Parathyroid adenoma (tissue), 2 donors: ENCODE measurements at regions not wholly inside any gene's neighbourhood (a gene's known extent, or its start where the extent isn't known, plus 50 kb on each side); places are given as distances from the start of the nearest gene placed in this dataset.

Source experiments
- H2AFZ ChIP-seq: fragments of 300-600 bp; sonication (generic); one replicate; pipeline ENCODE4 v1.7.0; 2017; ENCODE audit warnings: antibody characterized with exemption, mild to moderate bottlenecking
- H3K27ac ChIP-seq: fragments of 300-600 bp; sonication (generic); one replicate; pipeline ENCODE4 v1.7.0; 2017
- H3K27me3 ChIP-seq: fragments of 300-600 bp; sonication (generic); one replicate; pipeline ENCODE4 v1.7.0; 2017; ENCODE audit warnings: low read length; ENCODE audit not compliant: control insufficient read depth, insufficient read depth
- H3K36me3 ChIP-seq: fragments of 300-600 bp; sonication (generic); one replicate; pipeline ENCODE4 v1.7.0; 2017; ENCODE audit warnings: low read length; ENCODE audit not compliant: control insufficient read depth, insufficient read depth
- H3K4me1 ChIP-seq: fragments of 300-600 bp; sonication (generic); one replicate; pipeline ENCODE4 v1.7.0; 2017; ENCODE audit warnings: control low read depth
- H3K4me2 ChIP-seq: fragments of 300-600 bp; sonication (generic); one replicate; pipeline ENCODE4 v1.7.0; 2017; ENCODE audit warnings: low read length
- H3K4me3 ChIP-seq: fragments of 300-600 bp; sonication (generic); one replicate; pipeline ENCODE4 v1.7.0; 2017; ENCODE audit warnings: low read depth, low read length
- H3K79me2 ChIP-seq: fragments of 300-600 bp; sonication (generic); one replicate; pipeline ENCODE4 v1.7.0; 2017; ENCODE audit warnings: control low read depth
- H3K9ac ChIP-seq: fragments of 300-600 bp; sonication (generic); one replicate; pipeline ENCODE4 v1.7.0; 2017; ENCODE audit warnings: mild to moderate bottlenecking
- H3K9me3 ChIP-seq: fragments of 300-600 bp; sonication (generic); one replicate; pipeline ENCODE4 v1.7.0; 2017; ENCODE audit warnings: low read length; ENCODE audit not compliant: control insufficient read depth
- TF ChIP-seq, protein P1 (sequence below): fragments of 300-600 bp; sonication (generic); IDR thresholded peaks from one replicate; pipeline ENCODE4 v1.7.0; 2017; ENCODE audit warnings: antibody characterized with exemption, mild to moderate bottlenecking
- donor health status: primary hyperparathyroidism.

DNA sequence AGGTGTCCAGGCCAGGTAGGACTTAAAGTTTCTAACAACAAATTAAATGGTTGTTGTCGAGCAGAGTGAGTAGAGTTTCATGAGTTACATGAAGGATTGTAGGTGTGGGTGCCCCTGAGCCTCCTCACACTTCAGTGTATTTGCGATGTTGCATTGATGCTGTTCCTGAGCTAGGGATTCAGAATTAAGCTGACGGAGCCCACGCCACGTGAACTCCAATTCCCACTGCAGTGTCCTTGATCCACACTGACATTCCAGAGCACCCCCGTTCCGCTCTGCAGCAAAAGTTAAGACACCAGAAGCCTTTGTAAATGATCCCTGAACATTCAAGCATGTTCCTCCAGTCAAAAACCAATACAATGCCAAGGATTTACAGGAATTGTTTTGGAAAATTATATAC lies 78.8 kb upstream of the SEC61G start:
- no peak overlapping the region for H3K27ac ChIP-seq

DNA sequence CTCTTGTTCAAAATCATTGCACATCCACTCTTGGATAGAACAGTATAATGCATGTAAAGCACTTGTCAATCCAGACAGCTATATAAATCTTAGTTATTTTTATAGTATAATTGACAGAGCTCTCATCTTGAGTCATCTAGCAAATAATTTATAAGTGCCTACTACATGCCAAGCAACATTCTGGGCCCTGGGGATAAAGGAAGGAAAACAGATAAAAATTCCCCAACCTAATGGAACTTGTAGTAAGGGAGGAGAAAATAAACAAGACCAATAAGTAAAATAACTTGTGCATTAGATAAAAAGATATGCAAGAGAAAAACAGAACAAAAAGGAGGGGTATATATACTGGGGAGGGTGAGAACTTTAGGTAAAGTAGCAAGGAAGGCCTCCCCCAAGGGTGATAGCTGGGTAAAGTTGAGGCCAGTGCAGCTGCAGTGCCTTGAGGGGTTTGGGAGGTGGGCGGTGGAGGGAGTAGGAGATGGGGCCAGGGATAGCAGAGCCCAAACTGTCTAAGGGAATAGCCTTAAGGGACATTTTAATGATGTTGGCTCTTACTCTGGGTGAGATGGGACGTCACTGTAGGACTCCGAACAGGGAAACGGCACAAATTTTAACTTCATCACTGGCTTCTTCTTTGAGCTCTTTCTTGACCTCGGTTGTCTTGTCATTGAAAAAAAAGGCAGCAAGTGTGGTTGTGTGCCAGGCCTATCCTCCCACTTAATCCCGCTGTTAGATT lies 79.3 kb upstream of the SEC61G start:
- H2AFZ ChIP-seq: no peak overlapping the region
- no peak overlapping the region for H3K27ac ChIP-seq
- H3K9ac ChIP-seq: no peak overlapping the region
- no peak overlapping the region for H3K4me3 ChIP-seq
- no peaks in the 10 kb centered on the region for H3K79me2 ChIP-seq
- no peaks in the 10 kb centered on the region for H3K9me3 ChIP-seq
- no peaks in the 10 kb centered on the region for H3K4me1 ChIP-seq
- no peaks in the 10 kb centered on the region for H3K36me3 ChIP-seq
- H3K4me2 ChIP-seq: no peak overlapping the region
- no peaks in the 10 kb centered on the region for H3K27me3 ChIP-seq
- TF ChIP-seq, protein P1, sequence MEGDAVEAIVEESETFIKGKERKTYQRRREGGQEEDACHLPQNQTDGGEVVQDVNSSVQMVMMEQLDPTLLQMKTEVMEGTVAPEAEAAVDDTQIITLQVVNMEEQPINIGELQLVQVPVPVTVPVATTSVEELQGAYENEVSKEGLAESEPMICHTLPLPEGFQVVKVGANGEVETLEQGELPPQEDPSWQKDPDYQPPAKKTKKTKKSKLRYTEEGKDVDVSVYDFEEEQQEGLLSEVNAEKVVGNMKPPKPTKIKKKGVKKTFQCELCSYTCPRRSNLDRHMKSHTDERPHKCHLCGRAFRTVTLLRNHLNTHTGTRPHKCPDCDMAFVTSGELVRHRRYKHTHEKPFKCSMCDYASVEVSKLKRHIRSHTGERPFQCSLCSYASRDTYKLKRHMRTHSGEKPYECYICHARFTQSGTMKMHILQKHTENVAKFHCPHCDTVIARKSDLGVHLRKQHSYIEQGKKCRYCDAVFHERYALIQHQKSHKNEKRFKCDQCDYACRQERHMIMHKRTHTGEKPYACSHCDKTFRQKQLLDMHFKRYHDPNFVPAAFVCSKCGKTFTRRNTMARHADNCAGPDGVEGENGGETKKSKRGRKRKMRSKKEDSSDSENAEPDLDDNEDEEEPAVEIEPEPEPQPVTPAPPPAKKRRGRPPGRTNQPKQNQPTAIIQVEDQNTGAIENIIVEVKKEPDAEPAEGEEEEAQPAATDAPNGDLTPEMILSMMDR: no peak

More for the DNA sequence above, 78.8 kb upstream of the SEC61G start:
- Histone ChIP-seq H3K27me3 (no peaks in the 10 kb centered on the region), H3K79me2 (no peaks in the 10 kb centered on the region), H2AFZ (no peak overlapping the region), H3K4me1 (no peaks in the 10 kb centered on the region), H3K4me2 (no peak overlapping the region), H3K4me3 (no peak overlapping the region), H3K36me3 (no peaks in the 10 kb centered on the region), H3K9ac (no peak overlapping the region), H3K9me3 (no peaks in the 10 kb centered on the region)
- TF ChIP-seq, protein P1: no peak

DNA sequence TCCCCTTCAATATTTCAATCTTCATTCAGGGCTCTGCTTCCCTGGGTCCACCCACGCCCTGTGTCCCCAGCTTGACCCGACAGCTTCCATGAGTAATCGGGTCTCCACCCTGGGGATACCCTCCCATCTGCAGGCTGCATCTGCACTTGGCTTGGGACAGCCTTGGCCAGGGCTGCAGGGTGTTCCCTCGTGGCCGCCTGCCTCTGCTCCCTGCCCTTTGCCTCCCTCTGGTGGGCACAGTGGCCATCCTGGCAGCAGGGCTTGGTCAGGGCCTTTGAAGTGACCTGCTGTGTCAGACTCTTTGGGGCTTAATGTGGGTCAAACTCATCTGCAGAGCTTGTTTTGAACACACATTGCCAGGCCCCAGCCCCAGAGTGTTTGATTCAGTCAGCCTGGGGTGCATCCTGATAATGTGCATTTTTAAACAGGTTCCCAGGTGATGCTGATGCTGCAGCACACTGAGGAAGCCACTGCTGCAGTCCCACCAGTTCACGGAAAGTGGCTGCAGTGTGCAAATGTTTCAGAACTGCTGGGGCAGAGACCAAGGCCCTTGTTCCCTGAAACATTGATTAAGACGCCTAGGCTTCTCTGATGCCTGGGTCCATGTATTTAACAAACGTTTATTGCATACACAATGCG lies 80.7 kb upstream of the SEC61G start:
- no peak overlapping the region for H3K4me3 ChIP-seq

DNA sequence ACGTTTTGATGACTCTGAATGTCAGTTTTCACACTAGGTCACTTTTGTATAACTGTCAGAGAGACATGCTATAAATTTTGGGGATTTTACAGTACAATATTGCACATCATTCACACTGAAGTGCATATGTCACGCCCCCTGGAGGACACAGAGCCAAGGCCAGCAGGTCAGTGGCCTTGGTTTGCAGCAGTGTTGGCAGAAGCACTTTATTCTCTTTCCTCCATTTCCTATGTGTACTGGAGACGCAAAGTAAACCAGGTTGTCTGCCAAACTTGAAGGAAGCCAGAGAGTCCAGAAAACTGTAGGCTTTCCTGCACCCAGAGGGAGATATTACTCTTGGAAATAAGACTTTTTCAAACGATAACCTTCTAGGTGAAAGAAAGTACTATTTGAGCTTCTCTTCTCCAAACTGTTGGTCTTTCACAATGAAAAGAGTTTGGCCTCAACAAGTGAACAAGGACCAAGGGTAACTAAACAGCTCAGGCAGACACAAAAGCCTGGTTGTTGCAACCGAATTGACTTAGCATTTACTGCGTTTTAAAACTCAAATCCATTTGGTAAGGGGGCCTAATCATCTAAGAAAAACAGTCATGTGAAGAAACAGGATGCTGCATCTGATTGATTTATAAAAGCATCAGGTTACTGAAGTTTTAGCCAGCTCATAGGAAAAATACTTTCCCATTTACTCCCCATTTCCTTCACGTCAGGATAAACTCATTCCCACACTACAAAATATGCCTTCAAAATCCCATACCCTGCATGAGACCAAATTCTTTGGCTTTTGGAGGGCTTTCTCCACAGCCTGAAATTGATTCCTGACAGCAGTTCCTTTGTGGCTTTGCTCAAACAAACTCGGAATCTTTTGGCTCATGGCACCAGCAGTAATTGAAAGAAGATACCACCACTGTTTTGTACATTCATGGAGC lies 83.0 kb upstream of the SEC61G start:
- H3K27ac ChIP-seq: no peak overlapping the region
- TF ChIP-seq, protein P1: peak; percentile 29
- no peak overlapping the region for H2AFZ ChIP-seq
- H3K4me2 ChIP-seq: no peak overlapping the region
- H3K4me1 ChIP-seq: no peaks in the 10 kb centered on the region
- H3K79me2 ChIP-seq: no peaks in the 10 kb centered on the region
- no peaks in the 10 kb centered on the region for H3K9me3 ChIP-seq
- no peak overlapping the region for H3K4me3 ChIP-seq
- no peaks in the 10 kb centered on the region for H3K36me3 ChIP-seq
- no peaks in the 10 kb centered on the region for H3K27me3 ChIP-seq
- no peak overlapping the region for H3K9ac ChIP-seq

More for the DNA sequence above, 80.7 kb upstream of the SEC61G start:
- Histone ChIP-seq H3K79me2 (no peaks in the 10 kb centered on the region), H3K9me3 (no peaks in the 10 kb centered on the region), H2AFZ (no peak overlapping the region), H3K9ac (no peak overlapping the region), H3K4me2 (no peak overlapping the region), H3K4me1 (no peaks in the 10 kb centered on the region), H3K27ac (no peak overlapping the region), H3K36me3 (no peaks in the 10 kb centered on the region), H3K27me3 (no peaks in the 10 kb centered on the region)
- TF ChIP-seq, protein P1: peak; percentile 60
